Liver (tissue), 8 donors: ENCODE measurements at regions not wholly inside any gene's neighbourhood (a gene's known extent, or its start where the extent isn't known, plus 50 kb on each side); places are given as distances from the start of the nearest gene placed in this dataset.
A peak's percentile ranks its signal among the peaks of the same experiment; 100 is the strongest.

Source experiments
- DNase-seq: peaks from one replicate; pipeline ENCODE4 v3.0.0-alpha.2; 2017; ENCODE audit warnings: low spot score
- H3K27ac ChIP-seq, 2 donors: one replicate each; pipeline ENCODE4 v1.7.0; 2013; ENCODE audit warnings: inconsistent platforms in 2 of 2, low read length in 2 of 2, control low read depth in 1 of 2, low read depth in 1 of 2, mild to moderate bottlenecking in 1 of 2
- H3K27me3 ChIP-seq, 4 donors: one replicate each; pipeline versions ENCODE4 v1.6.1 to v1.7.0; 2013; ENCODE audit warnings: low read length in 3 of 4, inconsistent platforms in 1 of 4, mild to moderate bottlenecking in 1 of 4, moderate library complexity in 1 of 4; ENCODE audit not compliant: control insufficient read depth in 4 of 4, insufficient read depth in 4 of 4
- H3K36me3 ChIP-seq, 4 donors: one replicate each; pipeline versions ENCODE4 v1.6.1 to v1.7.0; 2013; ENCODE audit warnings: low read length in 3 of 4, mild to moderate bottlenecking in 3 of 4, low read depth in 1 of 4, moderate library complexity in 1 of 4; ENCODE audit not compliant: control insufficient read depth in 4 of 4, insufficient read depth in 3 of 4
- H3K4me1 ChIP-seq, 4 donors: one replicate each; pipeline versions ENCODE4 v1.6.1 to v1.7.0; 2013; ENCODE audit warnings: low read length in 3 of 4, mild to moderate bottlenecking in 3 of 4, moderate library complexity in 1 of 4; ENCODE audit not compliant: control insufficient read depth in 4 of 4, insufficient read depth in 4 of 4
- H3K4me3 ChIP-seq, 3 donors: one replicate each; pipeline versions ENCODE4 v1.6.1 to v1.7.0; 2013; ENCODE audit warnings: low read length in 3 of 3, control low read depth in 1 of 3, low read depth in 1 of 3, mild to moderate bottlenecking in 1 of 3
- H3K9ac ChIP-seq, 2 donors: one replicate each; pipeline ENCODE4 v1.7.0; 2013; ENCODE audit warnings: low read length in 2 of 2, mild to moderate bottlenecking in 2 of 2, moderate library complexity in 2 of 2, control low read depth in 1 of 2, low read depth in 1 of 2
- H3K9me3 ChIP-seq, 4 donors: one replicate each; pipeline versions ENCODE4 v1.6.1 to v1.7.0; 2013; ENCODE audit warnings: low read length in 3 of 4; ENCODE audit not compliant: control insufficient read depth in 4 of 4
- ATF3 ChIP-seq: IDR thresholded peaks from 2 replicates; pipeline ENCODE4 v1.6.1; 2016; ENCODE audit warnings: antibody characterized with exemption
- EGR1 ChIP-seq, 2 donors: IDR thresholded peaks; 2 replicates each; pipeline ENCODE4 v1.6.1; 2016 to 2018; ENCODE audit warnings: antibody characterized with exemption in 2 of 2, low read depth in 2 of 2
- FOXA1 ChIP-seq: IDR thresholded peaks from 2 replicates; pipeline ENCODE4 v1.6.1; 2016; ENCODE audit warnings: antibody characterized with exemption
- GABPA ChIP-seq, 2 donors: IDR thresholded peaks in 1 of 2; conservative IDR thresholded peaks in 1 of 2; 2 replicates each; pipeline ENCODE4 v1.6.1; 2016; ENCODE audit warnings: antibody characterized with exemption in 2 of 2, mild to moderate bottlenecking in 1 of 2, moderate library complexity in 1 of 2
- HNF4A ChIP-seq, 2 donors: conservative IDR thresholded peaks; 2 replicates each; pipeline ENCODE4 v1.6.1; 2016; ENCODE audit warnings: antibody characterized with exemption in 2 of 2, mild to moderate bottlenecking in 2 of 2
- JUND ChIP-seq, 2 donors: IDR thresholded peaks; 2 replicates each; pipeline ENCODE4 v1.6.1; 2016; ENCODE audit warnings: antibody characterized with exemption in 2 of 2
- NR2F2 ChIP-seq: IDR thresholded peaks from 2 replicates; pipeline ENCODE4 v1.6.1; 2016; ENCODE audit warnings: antibody characterized with exemption
- RAD21 ChIP-seq, 2 donors: IDR thresholded peaks; 2 replicates each; pipeline ENCODE4 v1.6.1; 2016; ENCODE audit warnings: antibody characterized with exemption in 2 of 2, mild to moderate bottlenecking in 2 of 2
- RXRA ChIP-seq, 2 donors: IDR thresholded peaks; 2 replicates each; pipeline ENCODE4 v1.6.1; 2017 to 2018; ENCODE audit warnings: antibody characterized with exemption in 2 of 2, mild to moderate bottlenecking in 1 of 2
- SP1 ChIP-seq: IDR thresholded peaks from 2 replicates; pipeline ENCODE4 v1.6.1; 2018; ENCODE audit warnings: antibody characterized with exemption, mild to moderate bottlenecking
- YY1 ChIP-seq: IDR thresholded peaks from 2 replicates; pipeline ENCODE4 v1.6.1; 2016; ENCODE audit warnings: antibody characterized with exemption, mild to moderate bottlenecking
- ZBTB33 ChIP-seq: IDR thresholded peaks from 2 replicates; pipeline ENCODE4 v1.6.1; 2016; ENCODE audit warnings: antibody characterized with exemption
- WGBS: extraction: QIAGEN DNeasy Blood & Tissue Kit; methylation state at CpG from one replicate; pipeline ENCODE4 v1.1.7; 2013; 5-methylcytosine and 5-hydroxymethylcytosine counted together
- TF ChIP-seq, protein P1 (sequence below): fragments of 150-350 bp; IDR thresholded peaks from 2 replicates; pipeline ENCODE4 v1.5.1; 2017; ENCODE audit warnings: improper control_type of control experiment, low read depth, low read length; ENCODE audit not compliant: missing input control
- donor health status: healthy.
- donor health status: healthy.
- donor health status: healthy.
- donor health status: healthy.
- donor health status: healthy.

DNA sequence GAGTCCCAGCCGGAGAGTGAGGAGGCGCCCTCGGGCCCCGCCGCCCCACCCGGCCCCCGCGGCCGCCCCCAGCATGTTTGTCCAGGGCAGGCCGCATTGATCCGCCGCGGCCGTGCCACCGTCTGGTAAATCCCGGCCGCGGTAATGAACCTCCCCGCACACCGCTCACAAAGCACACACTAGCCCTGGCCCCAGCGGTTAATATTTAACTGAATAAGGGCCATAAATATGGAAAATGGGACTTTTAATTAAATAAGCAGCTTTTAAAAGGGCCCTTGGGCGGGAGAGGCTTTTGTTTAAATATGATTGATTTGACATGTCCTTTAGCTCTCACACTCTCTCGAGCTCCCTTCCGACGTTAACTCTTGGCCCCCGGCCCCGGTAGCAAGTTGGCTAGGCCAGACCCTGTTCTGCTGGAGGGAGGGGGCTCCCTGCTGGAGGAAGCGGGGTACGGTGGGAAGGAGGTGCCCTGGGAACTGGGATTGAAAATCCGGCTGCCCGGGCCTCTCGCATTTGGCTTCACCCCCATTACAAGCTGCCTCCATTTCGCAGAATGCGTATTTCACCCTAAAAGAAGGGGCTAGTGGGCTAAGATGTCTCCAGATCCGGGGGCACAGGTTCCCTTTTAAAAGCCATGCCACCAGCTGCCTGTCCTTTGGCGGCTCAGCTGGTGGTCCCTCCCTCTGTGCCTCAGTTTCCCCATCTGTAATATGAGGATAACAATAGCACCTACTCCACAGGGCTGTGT lies 199.8 kb downstream of the RBM19 start:
- DNase-seq = peak; percentile 63
- Histone ChIP-seq H3K27me3 (no peaks in the 10 kb centered on the region), H3K4me3 (peak overlapping the region in 1 of 3 donors; percentile 15), H3K9ac (peak overlapping the region in 1 of 2 donors; percentile 8), H3K4me1 (peaks cover 3 to 17% (median 10%) of the 10 kb centered on the region in 4 donors), H3K36me3 (no peaks in the 10 kb centered on the region), H3K9me3 (no peaks in the 10 kb centered on the region), H3K27ac (peak overlapping the region in 1 of 2 donors; percentile 17)
- 36% methylated on average over 36 of the region's 36 CpGs for WGBS
- TF ChIP-seq YY1 = peak; percentile 44
- peak; percentile 36 for TF ChIP-seq SP1
- no peak for TF ChIP-seq FOXA1
- TF ChIP-seq RXRA (IDR thresholded peaks at IDR 0.05) = peak in 1 of 2 donors; percentile 47
- peak in 1 of 2 donors; percentile 13 for TF ChIP-seq RAD21 (IDR thresholded peaks at IDR 0.05)

DNA sequence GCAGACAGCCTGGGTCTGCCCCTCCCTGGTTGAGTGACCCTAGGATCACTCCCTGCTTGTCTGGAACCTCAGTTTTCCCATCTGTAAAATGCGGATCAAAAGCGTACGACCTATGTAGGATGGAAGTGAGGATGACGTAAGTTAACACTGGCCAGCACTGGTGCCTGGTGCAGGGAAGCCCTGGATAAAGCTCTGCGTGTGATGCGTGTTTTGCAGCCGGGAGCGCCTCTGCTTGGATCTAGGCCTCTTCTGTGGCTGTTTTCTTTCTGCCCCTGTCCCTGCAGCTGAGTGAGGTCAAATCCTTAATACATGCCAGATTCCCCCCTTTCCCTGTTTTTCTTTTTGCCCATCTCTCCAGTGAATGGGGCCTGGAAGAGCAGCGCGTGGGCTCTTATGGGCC lies 201.5 kb downstream of the RBM19 start:
- no peak for DNase-seq
- WGBS = 88% methylated on average over 10 of the region's 10 CpGs
- TF ChIP-seq RAD21 (IDR thresholded peaks at IDR 0.05) (no peak), HNF4A (conservative IDR thresholded peaks at IDR 0.05) (no peak), GABPA (IDR thresholded peaks at IDR 0.05 in 1 of 2, conservative IDR thresholded peaks at IDR 0.05 in 1 of 2) (no peak), SP1 (no peak), RXRA (IDR thresholded peaks at IDR 0.05) (no peak), JUND (IDR thresholded peaks at IDR 0.05) (no peak), EGR1 (IDR thresholded peaks at IDR 0.05; ENCODE audit: low read depth in 2 of 2) (no peak), ZBTB33 (no peak), FOXA1 (no peak), ATF3 (no peak), NR2F2 (no peak)
- TF ChIP-seq, protein P1, sequence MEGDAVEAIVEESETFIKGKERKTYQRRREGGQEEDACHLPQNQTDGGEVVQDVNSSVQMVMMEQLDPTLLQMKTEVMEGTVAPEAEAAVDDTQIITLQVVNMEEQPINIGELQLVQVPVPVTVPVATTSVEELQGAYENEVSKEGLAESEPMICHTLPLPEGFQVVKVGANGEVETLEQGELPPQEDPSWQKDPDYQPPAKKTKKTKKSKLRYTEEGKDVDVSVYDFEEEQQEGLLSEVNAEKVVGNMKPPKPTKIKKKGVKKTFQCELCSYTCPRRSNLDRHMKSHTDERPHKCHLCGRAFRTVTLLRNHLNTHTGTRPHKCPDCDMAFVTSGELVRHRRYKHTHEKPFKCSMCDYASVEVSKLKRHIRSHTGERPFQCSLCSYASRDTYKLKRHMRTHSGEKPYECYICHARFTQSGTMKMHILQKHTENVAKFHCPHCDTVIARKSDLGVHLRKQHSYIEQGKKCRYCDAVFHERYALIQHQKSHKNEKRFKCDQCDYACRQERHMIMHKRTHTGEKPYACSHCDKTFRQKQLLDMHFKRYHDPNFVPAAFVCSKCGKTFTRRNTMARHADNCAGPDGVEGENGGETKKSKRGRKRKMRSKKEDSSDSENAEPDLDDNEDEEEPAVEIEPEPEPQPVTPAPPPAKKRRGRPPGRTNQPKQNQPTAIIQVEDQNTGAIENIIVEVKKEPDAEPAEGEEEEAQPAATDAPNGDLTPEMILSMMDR = no peak
- Histone ChIP-seq H3K27me3 (no peaks in the 10 kb centered on the region), H3K4me3 (no peak overlapping the region), H3K27ac (no peak overlapping the region), H3K9me3 (no peaks in the 10 kb centered on the region), H3K36me3 (no peaks in the 10 kb centered on the region), H3K9ac (no peak overlapping the region), H3K4me1 (peaks cover 1 to 10% (median 5%) of the 10 kb centered on the region in 4 donors)
